Endothelial cell of umbilical vein (primary cell): ENCODE measurements at regions not wholly inside any gene's neighbourhood (a gene's known extent, or its start where the extent isn't known, plus 50 kb on each side); places are given as distances from the start of the nearest gene placed in this dataset.

Source experiments
- BruUV-seq: library from RNA; stranded (reverse); fragments of 400-500 nt; replicated peaks from 2 replicates; lab custom pipeline; 2021; lab: Mats Ljungman, UMichigan
- CTCF ChIA-PET: fragments of 300-600, 350-600 bp; sonication (Branson Sonifier 250); formaldehyde crosslinking; loops from one replicate; lab custom pipeline; 2021; ENCODE audit warnings: antibody characterized with exemption, inconsistent platforms; lab: Charles Lee
- POLR2A ChIA-PET: fragments of 300-600, 350-600 bp; sonication (Branson Sonifier 250); formaldehyde crosslinking; loops from one replicate; lab custom pipeline; 2021; ENCODE audit warnings: antibody characterized with exemption, inconsistent platforms; lab: Charles Lee
- DNase-seq: peaks from one replicate; pipeline ENCODE4 v3.0.0-alpha.2; 2011; ENCODE audit warnings: low read depth, low spot score
- FAIRE-seq: peaks from 2 replicates; lab custom pipeline; 2011; peaks lifted over from hg19 to GRCh38; lab: Jason Lieb, UNC
- H2AFZ ChIP-seq: 2 replicates; pipeline ENCODE4 v1.6.0; 2012; ENCODE audit warnings: low read depth, low read length, control low read depth, inconsistent platforms
- H3K27ac ChIP-seq: 2 replicates; pipeline ENCODE4 v1.5.1; 2011; ENCODE audit warnings: low read depth, mild to moderate bottlenecking, control low read depth, low read length, moderate library complexity; ENCODE audit not compliant: insufficient read depth
- H3K27me3 ChIP-seq, 2 experiments: 2 replicates each; pipeline versions ENCODE4 v1.6.0 to v1.6.1; 2011; ENCODE audit warnings: low read length in 2 of 2, mixed read lengths in 1 of 2; ENCODE audit not compliant: control insufficient read depth in 2 of 2, insufficient read depth in 2 of 2
- H3K36me3 ChIP-seq, 2 experiments: 2 replicates in 1 of 2; 3 replicates in 1 of 2; pipeline ENCODE4 v1.5.1; 2011; ENCODE audit warnings: low read length in 2 of 2, mild to moderate bottlenecking in 1 of 2, moderate library complexity in 1 of 2; ENCODE audit not compliant: control insufficient read depth in 2 of 2, insufficient read depth in 2 of 2; ENCODE audit errors: extremely low read depth in 1 of 2
- H3K4me1 ChIP-seq: 3 replicates; pipeline ENCODE4 v1.5.1; 2011; ENCODE audit warnings: mild to moderate bottlenecking, low read length; ENCODE audit not compliant: control insufficient read depth, insufficient read depth; ENCODE audit errors: extremely low read depth
- H3K4me2 ChIP-seq: 2 replicates; pipeline ENCODE4 v1.6.1; 2011; ENCODE audit warnings: low read length, control low read depth, mixed read lengths; ENCODE audit not compliant: insufficient read depth
- H3K4me3 ChIP-seq, 3 experiments: fragments of 200-600 bp in 1 of 3; sonication (generic), shearing (Covaris generic) in 1 of 3; replicated peaks in 1 of 3; 2 replicates each; pipeline ENCODE4 v1.5.1; 2011 to 2016; ENCODE audit warnings: control low read depth in 3 of 3, low read length in 3 of 3, mild to moderate bottlenecking in 2 of 3, inconsistent platforms in 1 of 3, low read depth in 1 of 3, moderate library complexity in 1 of 3; ENCODE audit not compliant: insufficient read depth in 1 of 3
- H3K79me2 ChIP-seq: 2 replicates; pipeline ENCODE4 v1.6.0; 2012; ENCODE audit warnings: low read length, inconsistent platforms; ENCODE audit not compliant: control insufficient read depth, insufficient read depth
- H3K9ac ChIP-seq: replicated peaks from 2 replicates; pipeline ENCODE3; 2011; ENCODE audit warnings: low read length, control low read depth; ENCODE audit not compliant: insufficient read depth; ENCODE audit errors: extremely low read depth
- H3K9me1 ChIP-seq: replicated peaks from 3 replicates; pipeline ENCODE4 v1.6.0; 2011; ENCODE audit warnings: mild to moderate bottlenecking, low read length; ENCODE audit not compliant: control insufficient read depth, insufficient read depth; ENCODE audit errors: extremely low read depth
- H3K9me3 ChIP-seq: replicated peaks from 2 replicates; pipeline ENCODE4 v1.5.1; 2012; ENCODE audit warnings: low read length, inconsistent platforms; ENCODE audit not compliant: control insufficient read depth, insufficient read depth
- H4K20me1 ChIP-seq: replicated peaks from 2 replicates; pipeline ENCODE3; 2011; ENCODE audit warnings: mild to moderate bottlenecking, low read length; ENCODE audit not compliant: control insufficient read depth, insufficient read depth; ENCODE audit errors: extremely low read depth
- EZH2 ChIP-seq: IDR thresholded peaks from 2 replicates; pipeline ENCODE4 v1.6.1; 2012; ENCODE audit warnings: borderline replicate concordance, low read depth, mild to moderate bottlenecking, moderate library complexity, low read length, inconsistent platforms; ENCODE audit not compliant: severe bottlenecking
- FOS ChIP-seq: IDR thresholded peaks from 2 replicates; pipeline ENCODE4 v1.6.1; 2011; ENCODE audit warnings: mild to moderate bottlenecking, low read length, moderate library complexity, borderline replicate concordance; ENCODE audit not compliant: insufficient read depth
- GATA2 ChIP-seq: IDR thresholded peaks from 2 replicates; pipeline ENCODE4 v1.7.0; 2011; ENCODE audit warnings: low read depth, mild to moderate bottlenecking, moderate library complexity, mixed read lengths, low read length; ENCODE audit not compliant: insufficient read length, insufficient read depth
- JUN ChIP-seq: IDR thresholded peaks from 2 replicates; pipeline ENCODE4 v1.6.1; 2011; ENCODE audit warnings: borderline replicate concordance, low read depth; ENCODE audit not compliant: insufficient read length, insufficient read depth
- MYC ChIP-seq: IDR thresholded peaks from one replicate; pipeline ENCODE4 v1.6.1; 2011; ENCODE audit warnings: mild to moderate bottlenecking, low read depth, low read length
- POLR2A ChIP-seq: IDR thresholded peaks from 2 replicates; pipeline ENCODE4 v1.6.1; 2012; ENCODE audit warnings: low read depth, mild to moderate bottlenecking, control low read depth, low read length
- POLR2AphosphoS5 ChIP-seq: IDR thresholded peaks from 2 replicates; pipeline ENCODE4 v1.6.1; 2012; ENCODE audit warnings: low read depth, mild to moderate bottlenecking, control low read depth, low read length, moderate library complexity; ENCODE audit not compliant: insufficient read depth
- dilution Hi-C: fragments of 300-500 bp; cut with MboI; formaldehyde crosslinking; loops from one replicate; pipeline ENCODE4 v1.15.0; 2019; ENCODE audit warnings: low sequenced_read_pairs; ENCODE audit not compliant: extremely low pct_ligation_motif_present
- intact Hi-C: fragments of 100-400 bp; cut with micrococcal nuclease; formaldehyde crosslinking; loops from one replicate; pipeline ENCODE4 v1.10.0; 2022
- TF ChIP-seq, protein P1 (sequence below): IDR thresholded peaks from 2 replicates; pipeline ENCODE4 v1.6.1; 2011; ENCODE audit not compliant: insufficient read depth, insufficient read length
- TF ChIP-seq, protein P2 (sequence below), 2 donors: IDR thresholded peaks; 1 replicate in 1 of 2; 2 replicates in 1 of 2; pipeline ENCODE4 v1.5.1; 2011; ENCODE audit warnings: low read length in 2 of 2, mild to moderate bottlenecking in 2 of 2, moderate library complexity in 2 of 2, control low read depth in 1 of 2, inconsistent platforms in 1 of 2, low read depth in 1 of 2; ENCODE audit not compliant: insufficient read depth in 1 of 2; ENCODE audit errors: extremely low read depth in 1 of 2

DNA sequence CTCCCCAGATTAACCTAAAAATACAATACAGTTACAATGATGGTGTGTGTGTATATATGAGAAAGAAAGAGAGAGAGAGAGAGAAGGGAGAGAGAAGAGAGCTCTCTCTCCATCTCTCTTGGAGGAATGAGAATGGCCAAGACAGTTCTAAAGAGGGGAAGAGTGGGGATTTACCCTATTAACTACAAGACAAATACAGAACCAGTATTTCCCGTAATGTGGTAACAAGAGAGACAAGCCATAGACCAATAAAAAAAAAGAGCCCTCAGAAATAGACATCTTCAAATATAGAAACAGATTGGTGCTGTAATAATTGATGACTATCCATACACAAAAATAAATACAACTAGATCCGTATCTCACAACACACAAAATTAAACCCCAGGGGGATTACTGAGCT, 87.0 kb downstream of the NSMCE3 start:
- H3K4me1 ChIP-seq, result peaks cover 6% of the 10 kb centered on the region
- no peak overlapping the region for H3K27ac ChIP-seq
- H3K4me2 ChIP-seq, result no peak overlapping the region
- H3K9me1 ChIP-seq, result no peaks in the 10 kb centered on the region
- TF ChIP-seq MYC (no peak), GATA2 (no peak), POLR2A (no peak), JUN (no peak), POLR2AphosphoS5 (no peak), FOS (no peak), EZH2 (no peak)
- TF ChIP-seq, protein P1, sequence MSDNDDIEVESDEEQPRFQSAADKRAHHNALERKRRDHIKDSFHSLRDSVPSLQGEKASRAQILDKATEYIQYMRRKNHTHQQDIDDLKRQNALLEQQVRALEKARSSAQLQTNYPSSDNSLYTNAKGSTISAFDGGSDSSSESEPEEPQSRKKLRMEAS, result no peak
- TF ChIP-seq, protein P2, sequence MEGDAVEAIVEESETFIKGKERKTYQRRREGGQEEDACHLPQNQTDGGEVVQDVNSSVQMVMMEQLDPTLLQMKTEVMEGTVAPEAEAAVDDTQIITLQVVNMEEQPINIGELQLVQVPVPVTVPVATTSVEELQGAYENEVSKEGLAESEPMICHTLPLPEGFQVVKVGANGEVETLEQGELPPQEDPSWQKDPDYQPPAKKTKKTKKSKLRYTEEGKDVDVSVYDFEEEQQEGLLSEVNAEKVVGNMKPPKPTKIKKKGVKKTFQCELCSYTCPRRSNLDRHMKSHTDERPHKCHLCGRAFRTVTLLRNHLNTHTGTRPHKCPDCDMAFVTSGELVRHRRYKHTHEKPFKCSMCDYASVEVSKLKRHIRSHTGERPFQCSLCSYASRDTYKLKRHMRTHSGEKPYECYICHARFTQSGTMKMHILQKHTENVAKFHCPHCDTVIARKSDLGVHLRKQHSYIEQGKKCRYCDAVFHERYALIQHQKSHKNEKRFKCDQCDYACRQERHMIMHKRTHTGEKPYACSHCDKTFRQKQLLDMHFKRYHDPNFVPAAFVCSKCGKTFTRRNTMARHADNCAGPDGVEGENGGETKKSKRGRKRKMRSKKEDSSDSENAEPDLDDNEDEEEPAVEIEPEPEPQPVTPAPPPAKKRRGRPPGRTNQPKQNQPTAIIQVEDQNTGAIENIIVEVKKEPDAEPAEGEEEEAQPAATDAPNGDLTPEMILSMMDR (IDR thresholded peaks at IDR 0.05; ENCODE audit: extremely low read depth in 1 of 2, insufficient read depth in 1 of 2, low read depth in 1 of 2, low read length in 2 of 2), result no peak
- POLR2A ChIA-PET, result no interaction called here
- dilution Hi-C loops (no loop called here), intact Hi-C loops (no loop called here)
- no peak overlapping the region for H3K4me3 ChIP-seq
- H3K9ac ChIP-seq, result no peak overlapping the region
- H4K20me1 ChIP-seq, result no peaks in the 10 kb centered on the region
- H3K36me3 ChIP-seq, result no peaks in the 10 kb centered on the region
- H3K79me2 ChIP-seq, result no peaks in the 10 kb centered on the region
- no peaks in the 10 kb centered on the region for H3K9me3 ChIP-seq
- H3K27me3 ChIP-seq, result no peaks in the 10 kb centered on the region
- H2AFZ ChIP-seq, result no peak overlapping the region
- CTCF ChIA-PET, result interaction anchor here (1.1 kb wide), 1 partner anchor 81 kb away, joined by 3 read pairs; no protein-coding TSS in a partner anchor
- DNase-seq (no peak), FAIRE-seq (no peak)
- no TSS peak for BruUV-seq
